Panc1 (cell line): ENCODE measurements at regions not wholly inside any gene's neighbourhood (a gene's known extent, or its start where the extent isn't known, plus 50 kb on each side); places are given as distances from the start of the nearest gene placed in this dataset.

ENCODE experiments used
- ATAC-seq: fragments of 200-7000 bp; cut with Tn5 transposase; 2 replicates; pipeline ENCODE4 v1.9.1; 2020; ENCODE audit warnings: mild to moderate bottlenecking, moderate library complexity
- BruUV-seq: library from RNA; stranded (reverse); fragments of 400-500 nt; replicated peaks from 2 replicates; lab custom pipeline; 2021; lab: Mats Ljungman, UMichigan
- CTCF ChIA-PET: fragments of 300-600 bp; sonication (Branson Sonifier 250); formaldehyde crosslinking; loops from one replicate; lab custom pipeline; 2022; ENCODE audit warnings: antibody characterized with exemption; lab: Charles Lee
- POLR2A ChIA-PET: fragments of 300-600 bp; sonication (Branson Sonifier 250); formaldehyde crosslinking; loops from one replicate; lab custom pipeline; 2022; ENCODE audit warnings: antibody characterized with exemption; lab: Charles Lee
- DNase-seq: peaks from one replicate; pipeline ENCODE4 v3.0.0-alpha.2; 2010; ENCODE audit warnings: low read depth, low spot score
- H3K27ac ChIP-seq: 2 replicates; pipeline ENCODE4 v1.5.1; 2011; ENCODE audit warnings: mild to moderate bottlenecking, low read length, inconsistent platforms
- H3K27me3 ChIP-seq: fragments of 200-500 bp; sonication (Bioruptor generic); 2 replicates; pipeline ENCODE4 v1.6.0; 2014; ENCODE audit warnings: low read length, inconsistent platforms; ENCODE audit not compliant: control insufficient read depth, insufficient read depth
- H3K36me3 ChIP-seq: fragments of 200-500 bp; sonication (Bioruptor generic); 2 replicates; pipeline ENCODE4 v1.5.1; 2014; ENCODE audit warnings: inconsistent platforms, mild to moderate bottlenecking, low read length, moderate library complexity; ENCODE audit not compliant: control insufficient read depth, insufficient read depth
- H3K4me1 ChIP-seq: 2 replicates; pipeline ENCODE4 v1.5.1; 2011; ENCODE audit warnings: inconsistent platforms, mild to moderate bottlenecking, low read length, moderate library complexity; ENCODE audit not compliant: control insufficient read depth, insufficient read depth
- H3K4me3 ChIP-seq, 2 experiments: 2 replicates each; pipeline ENCODE4 v1.5.1; 2011 to 2012; ENCODE audit warnings: low read depth in 2 of 2, low read length in 2 of 2, mild to moderate bottlenecking in 2 of 2, inconsistent platforms in 1 of 2, moderate library complexity in 1 of 2
- H3K9me3 ChIP-seq: fragments of 200-500 bp; sonication (Bioruptor generic); 2 replicates; pipeline ENCODE4 v1.5.1; 2014; ENCODE audit warnings: low read depth, mild to moderate bottlenecking, inconsistent platforms, low read length, moderate library complexity; ENCODE audit not compliant: control insufficient read depth, insufficient read depth
- CTCF ChIP-seq: fragments of 450-650 bp; IDR thresholded peaks from 2 replicates; pipeline ENCODE4 v1.5.1; 2017; ENCODE audit warnings: mild to moderate bottlenecking
- POLR2AphosphoS5 ChIP-seq: IDR thresholded peaks from 2 replicates; pipeline ENCODE4 v1.6.1; 2012; ENCODE audit warnings: mild to moderate bottlenecking, low read depth, low read length, moderate library complexity
- REST ChIP-seq, 2 experiments: IDR thresholded peaks; 2 replicates each; pipeline ENCODE4 v1.6.1; 2011 to 2012; ENCODE audit warnings: low read depth in 2 of 2, control low read depth in 1 of 2, low read length in 1 of 2, mild to moderate bottlenecking in 1 of 2, moderate library complexity in 1 of 2; ENCODE audit not compliant: insufficient read depth in 1 of 2
- SIN3A ChIP-seq: IDR thresholded peaks from 2 replicates; pipeline ENCODE4 v1.6.1; 2012; ENCODE audit warnings: low read depth, mild to moderate bottlenecking, low read length, moderate library complexity, borderline replicate concordance; ENCODE audit not compliant: insufficient read depth
- TCF7L2 ChIP-seq: IDR thresholded peaks from 2 replicates; pipeline ENCODE4 v1.6.1; 2011; ENCODE audit warnings: mild to moderate bottlenecking, low read depth, low read length, inconsistent platforms
- in situ Hi-C: cut with HindIII; loops from 2 replicates; pipeline ENCODE4 v1.10.0; 2016; ENCODE audit warnings: low sequenced_read_pairs, low pct_unique_long_range_greater_than_20kb
- intact Hi-C: fragments of 100-400 bp; cut with micrococcal nuclease; formaldehyde crosslinking; loops from one replicate; pipeline ENCODE4 v1.10.0; 2022; ENCODE audit not compliant: unreplicated experiment

- ChIA-PET CTCF (no interaction called here), POLR2A (no interaction called here)
- ATAC-seq (no peak), DNase-seq (no peak)
- no TSS peak for BruUV-seq
- in situ Hi-C loops, result no loop called here
- TF ChIP-seq REST (IDR thresholded peaks at IDR 0.05; ENCODE audit: insufficient read depth in 1 of 2, low read depth in 2 of 2, low read length in 1 of 2) (no peak), CTCF (no peak), TCF7L2 (no peak), SIN3A (no peak), POLR2AphosphoS5 (no peak)
- no peak overlapping the region for H3K4me3 ChIP-seq
- H3K9me3 ChIP-seq, result no peaks in the 10 kb centered on the region
- H3K27me3 ChIP-seq, result no peaks in the 10 kb centered on the region
- H3K27ac ChIP-seq, result no peak overlapping the region
- H3K36me3 ChIP-seq, result no peaks in the 10 kb centered on the region
- intact Hi-C loops, result no loop called here
- no peaks in the 10 kb centered on the region; the same call in 1 of the 2 replicates for H3K4me1 ChIP-seq
Observed at GRCh38 chr12:87155621-87156020, 873.6 kb downstream of the C12orf50 start.

- no peaks in the 10 kb centered on the region for H3K9me3 ChIP-seq
- ChIA-PET CTCF (no interaction called here), POLR2A (no interaction called here)
- DNase-seq, result no peak
- H3K4me1 ChIP-seq, result no peaks in the 10 kb centered on the region
- no peak overlapping the region for H3K27ac ChIP-seq
- no peaks in the 10 kb centered on the region for H3K36me3 ChIP-seq
- intact Hi-C loops, result no loop called here
- H3K4me3 ChIP-seq, result no peak overlapping the region
- in situ Hi-C loops, result no loop called here
- no TSS peak for BruUV-seq
- ATAC-seq, result no peak
- TF ChIP-seq REST (IDR thresholded peaks at IDR 0.05; ENCODE audit: insufficient read depth in 1 of 2, low read depth in 2 of 2, low read length in 1 of 2) (no peak), SIN3A (no peak), CTCF (no peak), TCF7L2 (no peak)
- no peaks in the 10 kb centered on the region for H3K27me3 ChIP-seq
Observed at GRCh38 chr12:87152841-87153528, 876.2 kb downstream of the C12orf50 start.
